NCI-H1105 (cell line): ENCODE measurements at regions not wholly inside any gene's neighbourhood (a gene's known extent, or its start where the extent isn't known, plus 50 kb on each side); places are given as distances from the start of the nearest gene placed in this dataset.

Source experiments
- DNase-seq: peaks from one replicate; lab custom pipeline; 2025; lab: John Stamatoyannopoulos, UW

DNA sequence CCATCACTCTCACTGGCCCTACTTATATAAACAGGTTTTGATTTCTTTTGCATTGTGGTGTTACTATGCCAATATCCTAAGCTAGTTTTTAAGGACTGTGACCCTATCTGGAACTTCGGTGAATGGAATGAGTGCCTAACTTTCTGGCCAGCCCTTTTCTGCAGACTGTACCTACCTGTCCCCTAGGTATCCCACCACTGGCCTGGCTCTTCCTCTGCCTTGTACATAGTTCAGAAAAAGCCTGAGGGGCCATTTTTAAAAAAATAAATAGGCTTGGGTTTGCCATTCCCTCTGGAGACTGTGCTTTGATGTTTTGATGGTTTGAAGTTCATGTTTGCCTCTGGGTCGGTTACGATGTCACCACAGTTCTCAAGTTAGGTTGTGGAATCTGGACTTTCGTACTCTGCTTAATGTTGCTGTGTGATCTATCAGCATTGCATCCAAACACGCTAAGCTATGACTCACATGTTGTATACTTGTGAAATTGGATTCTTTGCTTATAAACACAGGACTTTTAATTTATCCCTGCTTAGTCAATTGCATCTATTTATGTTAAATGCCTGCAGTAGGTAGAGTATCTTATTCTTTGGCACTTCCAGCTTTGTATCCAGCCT lies 182.0 kb downstream of the ANKRD50 start:
- DNase-seq, result no peak

- DNase-seq, result no peak
These were observed 178.4 kb downstream of the ANKRD50 start for GRCh38 chr4:124534131-124534530.

DNA sequence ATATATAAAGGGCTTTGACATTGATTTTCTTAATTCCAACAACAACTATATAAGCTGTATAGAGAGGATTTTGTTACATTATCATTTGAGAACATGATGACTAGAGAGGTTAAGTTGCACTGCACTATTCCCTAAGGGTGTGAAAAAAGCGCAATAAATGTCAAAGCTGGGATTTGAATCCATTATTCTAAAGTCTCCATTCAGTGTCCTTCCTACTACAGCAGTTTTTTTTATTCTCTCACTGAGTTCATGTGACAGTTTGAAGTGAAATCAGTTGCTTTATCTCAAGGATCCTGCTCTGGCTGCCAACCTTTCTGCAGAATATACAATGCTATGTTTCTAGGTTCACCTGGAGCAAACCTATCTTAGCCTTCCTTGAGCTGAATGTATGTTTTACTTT lies 177.5 kb downstream of the ANKRD50 start:
- DNase-seq, result no peak

- DNase-seq, result no peak
These were observed 175.6 kb downstream of the ANKRD50 start for GRCh38 chr4:124536946-124537345.

GRCh38 chr4:124537971-124538370 lies 174.6 kb downstream of the ANKRD50 start:
- DNase-seq, result no peak

DNA sequence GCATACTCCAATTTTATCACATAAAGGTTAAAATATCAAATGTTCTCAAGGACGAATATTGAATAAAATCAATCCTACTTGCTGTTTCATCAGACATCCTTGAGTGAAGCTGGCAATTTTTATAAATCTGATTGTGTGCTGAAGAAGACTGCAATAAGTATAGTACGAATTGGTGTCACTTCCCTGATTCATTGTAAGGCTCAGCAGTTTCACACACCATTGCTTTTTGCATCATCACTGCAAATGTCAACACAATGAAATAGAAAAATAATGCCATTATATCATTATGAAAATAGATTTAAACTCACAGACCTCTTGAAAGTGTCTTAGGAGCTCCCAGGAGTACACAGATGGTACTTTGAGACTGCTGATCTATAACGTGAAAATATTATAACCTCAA lies 172.5 kb downstream of the ANKRD50 start:
- DNase-seq, result no peak

DNA sequence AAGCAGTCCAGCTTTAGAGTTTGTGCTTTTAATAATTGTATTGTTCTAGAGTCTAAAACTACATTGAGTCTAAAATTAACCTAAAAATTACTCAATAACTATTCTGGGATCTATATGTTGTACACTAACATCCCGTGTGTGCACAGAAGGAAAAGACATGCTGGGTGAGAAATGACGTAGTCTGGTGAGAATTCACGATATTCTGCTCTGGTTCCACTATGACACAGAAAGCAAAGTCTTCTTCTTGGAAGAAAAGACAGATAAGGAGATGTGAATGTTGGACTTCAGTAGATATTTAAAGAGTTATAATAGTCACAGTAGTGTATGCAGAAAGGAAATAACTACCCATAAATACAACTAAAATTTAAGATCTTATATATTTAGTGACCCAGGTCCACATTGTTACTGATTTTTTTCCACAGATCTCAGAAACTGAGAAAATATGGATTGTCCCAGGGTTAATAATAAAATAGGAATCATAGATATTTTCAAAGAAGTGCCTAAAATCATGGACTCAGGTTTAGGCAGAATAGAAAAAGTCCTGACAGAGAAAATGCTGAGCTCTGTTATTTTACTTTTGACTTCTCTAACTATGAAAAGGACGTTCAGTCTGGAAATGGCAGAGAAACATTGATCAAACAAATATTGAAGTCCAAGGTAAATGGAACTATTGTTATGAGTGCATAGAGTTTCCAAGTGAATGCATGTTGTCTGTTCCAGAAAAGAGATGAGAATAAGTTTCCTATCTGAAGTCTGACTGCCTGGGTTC lies 170.7 kb downstream of the ANKRD50 start:
- no peak for DNase-seq

DNA sequence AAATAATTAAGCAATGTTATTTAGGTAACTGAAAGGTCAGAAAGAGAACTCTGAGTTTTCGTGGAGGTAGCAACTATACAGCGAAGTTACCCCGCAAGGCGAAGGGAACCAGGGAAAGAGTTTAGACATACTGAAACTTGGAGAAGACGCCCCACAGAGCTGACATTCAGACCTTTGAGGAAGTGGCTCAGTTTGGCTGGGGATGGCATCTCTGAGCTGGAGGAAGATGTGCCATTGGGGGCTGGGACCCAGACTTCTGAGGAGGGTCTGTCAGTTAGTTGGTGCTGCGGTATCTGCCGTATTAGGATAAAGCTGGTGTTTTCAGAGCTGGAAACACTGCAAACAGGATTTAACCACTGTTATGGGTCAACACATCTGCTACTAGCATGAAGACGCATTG lies 156.6 kb downstream of the ANKRD50 start:
- no peak for DNase-seq

- no peak for DNase-seq
These were observed 148.4 kb downstream of the ANKRD50 start for GRCh38 chr4:124564121-124564520.

GRCh38 chr4:124565371-124565770 lies 147.2 kb downstream of the ANKRD50 start:
- DNase-seq, result no peak

- DNase-seq, result no peak
These were observed 146.5 kb downstream of the ANKRD50 start for GRCh38 chr4:124566030-124566429.

- no peak for DNase-seq
These were observed 139.5 kb downstream of the ANKRD50 start for GRCh38 chr4:124573056-124573455.

- no peak for DNase-seq
These were observed 132.6 kb downstream of the ANKRD50 start for GRCh38 chr4:124579896-124580295.

DNA sequence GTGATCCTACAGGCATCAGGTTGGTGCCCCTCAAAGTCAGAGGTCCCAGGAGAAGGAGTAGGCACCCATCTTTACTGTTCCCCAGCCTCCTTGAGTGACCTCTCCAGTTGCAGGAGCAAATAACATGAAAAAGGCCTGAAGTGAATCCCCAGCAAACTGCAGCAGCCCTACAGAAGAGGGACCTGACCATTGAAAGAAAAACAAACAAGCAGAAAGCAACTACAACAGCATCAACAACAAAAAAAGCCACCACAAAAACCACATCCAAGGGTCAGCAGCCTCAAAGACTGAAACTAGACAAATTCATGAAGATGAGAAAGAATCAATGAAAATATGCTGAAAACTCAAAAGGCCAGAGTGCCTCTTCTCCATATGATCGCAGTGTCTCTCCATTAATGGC lies 128.7 kb downstream of the ANKRD50 start:
- DNase-seq, result no peak

DNA sequence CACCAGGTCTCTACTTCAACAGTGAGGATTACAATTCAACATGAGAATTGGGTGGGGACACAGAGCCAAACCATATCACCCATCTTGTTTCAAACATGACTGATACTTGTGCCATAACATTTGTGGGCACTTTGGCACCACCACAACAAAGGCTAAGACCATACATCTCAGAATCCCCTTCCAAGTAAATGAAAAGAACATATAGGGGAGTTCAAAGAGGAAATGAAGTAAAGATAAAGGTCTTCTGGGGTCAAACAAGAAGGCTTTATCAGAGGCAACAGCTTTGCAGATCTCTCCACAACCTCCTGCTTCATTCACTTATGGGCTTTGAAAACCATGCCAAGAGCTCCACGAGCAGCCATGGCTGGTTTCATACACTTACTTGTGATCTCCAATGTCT lies 122.7 kb downstream of the ANKRD50 start:
- no peak for DNase-seq

GRCh38 chr4:124590480-124590879 lies 122.1 kb downstream of the ANKRD50 start:
- no peak for DNase-seq

- no peak for DNase-seq
These were observed 120.9 kb downstream of the ANKRD50 start for GRCh38 chr4:124591637-124592036.

DNA sequence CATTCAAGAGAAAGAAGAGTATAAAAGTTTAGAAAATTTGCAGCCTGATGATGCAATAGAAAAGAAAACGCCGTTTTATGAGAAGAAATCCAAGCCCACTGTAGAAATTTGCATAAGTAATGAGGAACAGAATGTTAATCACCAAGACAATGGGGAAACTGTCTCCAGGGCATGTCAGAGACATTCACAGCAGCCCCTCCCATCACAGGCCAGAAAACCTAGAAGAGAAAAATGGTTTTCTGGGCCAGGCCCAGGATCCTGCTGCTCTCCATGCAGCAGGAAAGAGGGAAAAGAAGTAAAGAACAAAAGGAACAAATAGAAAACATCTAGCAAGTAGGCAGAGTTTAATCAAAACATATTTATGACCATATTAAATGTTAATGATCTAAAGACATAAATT lies 119.0 kb downstream of the ANKRD50 start:
- no peak for DNase-seq

GRCh38 chr4:124594945-124595344 lies 117.6 kb downstream of the ANKRD50 start:
- DNase-seq, result no peak

DNA sequence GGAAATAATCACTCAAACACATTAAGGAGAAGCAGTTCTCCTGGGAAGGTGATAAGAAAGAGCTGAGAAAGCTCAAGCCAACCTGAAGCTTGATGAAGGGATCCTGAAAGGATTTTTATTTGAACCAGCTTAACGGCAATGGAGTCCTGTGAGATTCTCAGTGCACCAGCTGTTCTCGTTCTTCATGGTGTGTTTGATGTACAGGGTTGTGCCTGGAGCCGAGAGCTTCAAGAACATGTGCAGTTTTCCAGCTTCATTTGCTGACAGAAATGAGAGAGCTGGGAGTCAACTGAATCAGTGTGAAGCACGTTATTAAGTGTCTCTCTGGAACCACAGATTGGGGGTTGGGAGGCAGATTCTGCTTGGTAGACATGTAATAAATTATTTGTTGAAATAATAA lies 115.7 kb downstream of the ANKRD50 start:
- DNase-seq, result no peak

GRCh38 chr4:124610211-124610610 lies 102.3 kb downstream of the ANKRD50 start:
- no peak for DNase-seq
